NCI-H187 (cell line): ENCODE measurements at regions not wholly inside any gene's neighbourhood (a gene's known extent, or its start where the extent isn't known, plus 50 kb on each side); places are given as distances from the start of the nearest gene placed in this dataset.

Experiments used
- DNase-seq, 2 experiments: peaks; one replicate each; lab custom pipeline; 2025; lab: John Stamatoyannopoulos, UW

- DNase-seq, result no peak
Measured at GRCh38 chr6:114556846-114557488, 214.1 kb upstream of the HS3ST5 start.

GRCh38 chr6:114550316-114550715 lies 207.5 kb upstream of the HS3ST5 start:
- no peak for DNase-seq

GRCh38 chr6:114543696-114544095 lies 200.9 kb upstream of the HS3ST5 start:
- DNase-seq, result no peak

- no peak for DNase-seq
Measured at GRCh38 chr6:114541794-114542193, 199.0 kb upstream of the HS3ST5 start.

- DNase-seq, result no peak
Measured at GRCh38 chr6:114537977-114538376, 195.2 kb upstream of the HS3ST5 start.

- no peak for DNase-seq
Measured at GRCh38 chr6:114534813-114535212, 192.0 kb upstream of the HS3ST5 start.

GRCh38 chr6:114524081-114524480 lies 181.3 kb upstream of the HS3ST5 start:
- DNase-seq, result no peak

GRCh38 chr6:114523508-114523907 lies 180.7 kb upstream of the HS3ST5 start:
- DNase-seq, result no peak

GRCh38 chr6:114521926-114522325 lies 179.1 kb upstream of the HS3ST5 start:
- DNase-seq, result no peak

- no peak for DNase-seq
Measured at GRCh38 chr6:114520976-114521375, 178.2 kb upstream of the HS3ST5 start.

- DNase-seq, result no peak
Measured at GRCh38 chr6:114514170-114514569, 171.3 kb upstream of the HS3ST5 start.

- DNase-seq, result no peak
Measured at GRCh38 chr6:114471450-114471849, 128.6 kb upstream of the HS3ST5 start.

GRCh38 chr6:114467931-114468330 lies 125.1 kb upstream of the HS3ST5 start:
- DNase-seq, result no peak

- DNase-seq, result no peak
Measured at GRCh38 chr6:114465511-114465910, 122.7 kb upstream of the HS3ST5 start.

- DNase-seq, result no peak
Measured at GRCh38 chr6:114453737-114454276, 111.0 kb upstream of the HS3ST5 start.

- DNase-seq, result no peak
Measured at GRCh38 chr6:114452785-114453401, 110.1 kb upstream of the HS3ST5 start.

- DNase-seq, result no peak
Measured at GRCh38 chr6:114450631-114451030, 107.8 kb upstream of the HS3ST5 start.

- no peak for DNase-seq
Measured at GRCh38 chr6:114449659-114450058, 106.8 kb upstream of the HS3ST5 start.

GRCh38 chr6:114446342-114446741 lies 103.5 kb upstream of the HS3ST5 start:
- DNase-seq, result no peak

GRCh38 chr6:114445846-114446245 lies 103.0 kb upstream of the HS3ST5 start:
- no peak for DNase-seq

- no peak for DNase-seq
Measured at GRCh38 chr6:114439411-114439810, 96.6 kb upstream of the HS3ST5 start.

GRCh38 chr6:114437235-114437634 lies 94.4 kb upstream of the HS3ST5 start:
- no peak for DNase-seq

GRCh38 chr6:114436691-114437090 lies 93.9 kb upstream of the HS3ST5 start:
- DNase-seq, result no peak

GRCh38 chr6:114435985-114436384 lies 93.2 kb upstream of the HS3ST5 start:
- DNase-seq, result no peak
